ENCODE measurements at regions not wholly inside any gene's neighbourhood (a gene's known extent, or its start where the extent isn't known, plus 50 kb on each side); places are given as distances from the start of the nearest gene placed in this dataset.
"Not testable (repeated sequence)": the region's sequence is repeated elsewhere in the genome, so short reads cannot be mapped to it uniquely, and the experiment has no call there.

DNA sequence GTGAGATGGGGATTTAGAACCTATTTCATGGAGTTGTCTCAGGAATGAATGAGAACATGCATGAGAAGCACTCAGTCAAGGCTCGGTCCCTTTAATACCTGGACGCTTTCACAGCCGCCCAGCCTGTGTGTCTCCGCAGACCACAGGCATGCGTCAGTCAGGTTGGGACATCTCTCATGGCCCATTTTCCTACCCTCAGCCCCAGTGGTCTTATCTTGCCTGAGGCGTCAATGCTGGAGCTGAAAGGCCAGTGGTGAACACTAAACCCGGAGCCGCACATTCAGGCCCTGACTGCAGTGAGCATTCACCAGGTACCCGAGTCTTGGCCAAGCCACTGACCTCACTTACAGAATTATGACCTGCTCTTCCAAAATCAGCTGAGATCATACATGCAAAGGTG, 263.2 kb upstream of the RAB4A start:
- Mint-ChIP-seq H3K4me1 (ENCODE audit: unreplicated experiment) (peaks cover 11% of the 10 kb centered on the region), H3K36me3 (ENCODE audit: low read depth, unreplicated experiment) (no peaks in the 10 kb centered on the region), H3K4me3 (ENCODE audit: unreplicated experiment) (no peak overlapping the region), H3K27ac (ENCODE audit: unreplicated experiment) (no peak overlapping the region), H3K27me3 (ENCODE audit: unreplicated experiment) (peaks cover 2% of the 10 kb centered on the region), H3K9me3 (ENCODE audit: unreplicated experiment) (no peaks in the 10 kb centered on the region)
- TF ChIP-seq CTCF (IDR thresholded peaks at IDR 0.05; ENCODE audit: unreplicated experiment), result no peak
- DNase-seq (ENCODE audit: low spot score), result no peak

DNA sequence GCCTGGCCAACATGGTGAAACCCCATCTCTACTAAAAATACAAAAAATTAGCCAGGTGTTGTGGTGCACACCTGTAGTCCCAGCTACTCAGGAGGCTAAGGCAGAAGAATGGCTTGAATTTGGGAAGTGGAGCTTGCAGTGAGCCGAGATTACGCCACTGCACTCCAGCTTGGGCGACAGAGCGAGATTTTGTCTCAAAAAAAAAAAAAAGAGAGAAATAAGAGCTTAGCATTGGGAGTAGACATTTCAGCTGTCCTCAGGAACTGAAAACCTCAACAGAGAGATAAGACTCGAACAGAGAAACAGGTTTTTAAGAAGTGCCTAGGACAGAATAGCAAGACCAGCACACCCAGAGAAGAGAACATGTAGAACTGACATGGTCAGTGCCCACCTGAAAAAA, 262.6 kb upstream of the RAB4A start:
- not testable (repeated sequence) for DNase-seq (ENCODE audit: low spot score); H3K36me3 Mint-ChIP-seq (ENCODE audit: low read depth, unreplicated experiment); H3K4me3 Mint-ChIP-seq (ENCODE audit: unreplicated experiment); H3K9me3 Mint-ChIP-seq (ENCODE audit: unreplicated experiment); H3K27me3 Mint-ChIP-seq (ENCODE audit: unreplicated experiment); H3K27ac Mint-ChIP-seq (ENCODE audit: unreplicated experiment)
- peaks cover 14% of the 10 kb centered on the region for H3K4me1 Mint-ChIP-seq (ENCODE audit: unreplicated experiment)

DNA sequence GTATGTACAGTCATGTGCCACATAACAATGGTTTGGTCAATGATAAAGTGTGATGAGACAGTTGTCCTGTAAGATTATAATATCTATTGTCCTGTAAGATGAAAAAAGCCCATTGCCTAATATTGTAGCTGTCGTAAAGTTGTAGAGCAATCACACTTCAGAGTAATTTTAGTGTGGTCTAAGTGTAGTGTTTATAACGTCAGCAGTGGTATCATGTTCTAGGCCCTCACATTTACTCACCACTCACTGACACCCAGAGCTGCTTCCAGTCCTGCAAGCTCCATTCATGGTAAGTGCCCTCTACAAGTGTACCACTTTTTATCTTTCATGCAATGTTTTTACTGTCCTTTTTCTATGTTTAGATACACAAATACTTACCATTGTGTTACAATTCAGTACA, 259.9 kb upstream of the RAB4A start:
- no peak for TF ChIP-seq CTCF (IDR thresholded peaks at IDR 0.05; ENCODE audit: unreplicated experiment)
- H3K27me3 Mint-ChIP-seq (ENCODE audit: unreplicated experiment), result peaks cover 2% of the 10 kb centered on the region
- no peaks in the 10 kb centered on the region for H3K9me3 Mint-ChIP-seq (ENCODE audit: unreplicated experiment)
- H3K4me1 Mint-ChIP-seq (ENCODE audit: unreplicated experiment), result peaks cover 12% of the 10 kb centered on the region
- H3K27ac Mint-ChIP-seq (ENCODE audit: unreplicated experiment), result no peak overlapping the region
- no peaks in the 10 kb centered on the region for H3K36me3 Mint-ChIP-seq (ENCODE audit: low read depth, unreplicated experiment)
- no peak overlapping the region for H3K4me3 Mint-ChIP-seq (ENCODE audit: unreplicated experiment)
- DNase-seq (ENCODE audit: low spot score), result no peak

GRCh38 chr1:229012823-229013222, 258.1 kb upstream of the RAB4A start:
- H3K27ac Mint-ChIP-seq (ENCODE audit: unreplicated experiment), result no peak overlapping the region
- no peak overlapping the region for H3K4me3 Mint-ChIP-seq (ENCODE audit: unreplicated experiment)
- no peak for DNase-seq (ENCODE audit: low spot score)
- H3K27me3 Mint-ChIP-seq (ENCODE audit: unreplicated experiment), result peaks cover 2% of the 10 kb centered on the region
- H3K9me3 Mint-ChIP-seq (ENCODE audit: unreplicated experiment), result no peaks in the 10 kb centered on the region
- TF ChIP-seq CTCF (IDR thresholded peaks at IDR 0.05; ENCODE audit: unreplicated experiment), result no peak
- H3K36me3 Mint-ChIP-seq (ENCODE audit: low read depth, unreplicated experiment), result no peaks in the 10 kb centered on the region
- H3K4me1 Mint-ChIP-seq (ENCODE audit: unreplicated experiment), result peaks cover 11% of the 10 kb centered on the region

GRCh38 chr1:229013981-229014380, 256.9 kb upstream of the RAB4A start:
- Mint-ChIP-seq H3K9me3 (ENCODE audit: unreplicated experiment) (no peaks in the 10 kb centered on the region), H3K4me1 (ENCODE audit: unreplicated experiment) (peaks cover 11% of the 10 kb centered on the region), H3K27ac (ENCODE audit: unreplicated experiment) (no peak overlapping the region), H3K4me3 (ENCODE audit: unreplicated experiment) (no peak overlapping the region), H3K36me3 (ENCODE audit: low read depth, unreplicated experiment) (no peaks in the 10 kb centered on the region), H3K27me3 (ENCODE audit: unreplicated experiment) (peaks cover 2% of the 10 kb centered on the region)
- DNase-seq (ENCODE audit: low spot score), result no peak
- no peak for TF ChIP-seq CTCF (IDR thresholded peaks at IDR 0.05; ENCODE audit: unreplicated experiment)

- TF ChIP-seq CTCF (IDR thresholded peaks at IDR 0.05; ENCODE audit: unreplicated experiment), result no peak
- no peak for DNase-seq (ENCODE audit: low spot score)
- peaks cover 2% of the 10 kb centered on the region for H3K27me3 Mint-ChIP-seq (ENCODE audit: unreplicated experiment)
- H3K4me3 Mint-ChIP-seq (ENCODE audit: unreplicated experiment), result no peak overlapping the region
- peaks cover 11% of the 10 kb centered on the region for H3K4me1 Mint-ChIP-seq (ENCODE audit: unreplicated experiment)
- H3K9me3 Mint-ChIP-seq (ENCODE audit: unreplicated experiment), result no peaks in the 10 kb centered on the region
- H3K36me3 Mint-ChIP-seq (ENCODE audit: low read depth, unreplicated experiment), result no peaks in the 10 kb centered on the region
- H3K27ac Mint-ChIP-seq (ENCODE audit: unreplicated experiment), result no peak overlapping the region
Measured at GRCh38 chr1:229015806-229016205, 255.1 kb upstream of the RAB4A start.

Measured in endothelial cell (in vitro differentiated cells).